ENCODE measurements at regions not wholly inside any gene's neighbourhood (a gene's known extent, or its start where the extent isn't known, plus 50 kb on each side); places are given as distances from the start of the nearest gene placed in this dataset.

GRCh38 chr6:166010136-166010960 is 157.3 kb downstream of the TBXT start:
- DNase-seq: no peak

- no peak for DNase-seq
Measured at GRCh38 chr6:166009385-166010031, 158.1 kb downstream of the TBXT start.

GRCh38 chr6:166008441-166009369 is 158.9 kb downstream of the TBXT start:
- DNase-seq: peak in 41 of 56 donors; percentile 12 to 88 (median 56)

- DNase-seq: peak in 14 of 56 donors; percentile 14 to 59 (median 26)
Measured at GRCh38 chr6:166007349-166008263, 160.0 kb downstream of the TBXT start.

- no peak for DNase-seq
Measured at GRCh38 chr6:166006900-166007301, 160.8 kb downstream of the TBXT start.

- DNase-seq: peak in 46 of 56 donors; percentile 13 to 84 (median 59)
Measured at GRCh38 chr6:166005944-166006899, 161.4 kb downstream of the TBXT start.

- peak in 37 of 56 donors; percentile 16 to 80 (median 50) for DNase-seq
Measured at GRCh38 chr6:166005401-166005943, 162.2 kb downstream of the TBXT start.

- no peak for DNase-seq
Measured at GRCh38 chr6:166004876-166005275, 162.8 kb downstream of the TBXT start.

GRCh38 chr6:166004471-166004870 is 163.2 kb downstream of the TBXT start:
- no peak for DNase-seq

- DNase-seq: no peak
Measured at GRCh38 chr6:166003569-166003968, 164.1 kb downstream of the TBXT start.

- no peak for DNase-seq
Measured at GRCh38 chr6:166001359-166001758, 166.3 kb downstream of the TBXT start.

GRCh38 chr6:165999279-165999678 is 168.4 kb downstream of the TBXT start:
- DNase-seq: no peak

GRCh38 chr6:165998072-165998471 is 169.6 kb downstream of the TBXT start:
- DNase-seq: no peak

GRCh38 chr6:165991341-165991740 is 176.3 kb downstream of the TBXT start:
- DNase-seq: no peak

GRCh38 chr6:165990216-165990615 is 177.4 kb downstream of the TBXT start:
- no peak for DNase-seq

- DNase-seq: no peak
Measured at GRCh38 chr6:165988757-165989456, 178.7 kb downstream of the TBXT start.

- peak in 4 of 56 donors; percentile 43 to 78 (median 58) for DNase-seq
Measured at GRCh38 chr6:165988302-165988756, 179.3 kb downstream of the TBXT start.
